ENCODE measurements at regions not wholly inside any gene's neighbourhood (a gene's known extent, or its start where the extent isn't known, plus 50 kb on each side); places are given as distances from the start of the nearest gene placed in this dataset.
"Not testable (repeated sequence)": the region's sequence is repeated elsewhere in the genome, so short reads cannot be mapped to it uniquely, and the experiment has no call there.

GRCh38 chr18:59848002-59848401, 51.8 kb upstream of the PMAIP1 start:
- no peak for DNase-seq (ENCODE audit: low read depth in 2 of 2)

GRCh38 chr18:59847491-59847846, 52.3 kb upstream of the PMAIP1 start:
- DNase-seq (ENCODE audit: low read depth in 2 of 2): not testable (repeated sequence)

- peak; percentile 8 to 77 for DNase-seq (ENCODE audit: low read depth in 2 of 2)
Observed at GRCh38 chr18:59846814-59847490, 52.8 kb upstream of the PMAIP1 start.

GRCh38 chr18:59842947-59843346, 56.8 kb upstream of the PMAIP1 start:
- no peak for DNase-seq (ENCODE audit: low read depth in 2 of 2)

GRCh38 chr18:59839931-59840685, 59.7 kb upstream of the PMAIP1 start:
- DNase-seq (ENCODE audit: low read depth in 2 of 2): peak; percentile 12 to 22

GRCh38 chr18:59839246-59839645, 60.5 kb upstream of the PMAIP1 start:
- no peak for DNase-seq (ENCODE audit: low read depth in 2 of 2)

- peak; percentile 80 to 81 for DNase-seq (ENCODE audit: low read depth in 2 of 2)
Observed at GRCh38 chr18:59837586-59837985, 62.2 kb upstream of the PMAIP1 start.

GRCh38 chr18:59835605-59836379, 64.0 kb upstream of the PMAIP1 start:
- no peak for DNase-seq (ENCODE audit: low read depth in 2 of 2)

GRCh38 chr18:59834267-59834666, 65.5 kb upstream of the PMAIP1 start:
- no peak for DNase-seq (ENCODE audit: low read depth in 2 of 2)

GRCh38 chr18:59833785-59834184, 66.0 kb upstream of the PMAIP1 start:
- no peak for DNase-seq (ENCODE audit: low read depth in 2 of 2)

GRCh38 chr18:59823596-59824195, 76.1 kb upstream of the PMAIP1 start:
- DNase-seq (ENCODE audit: low read depth in 2 of 2): peak; percentile 82 to 83

GRCh38 chr18:59822612-59823550, 76.9 kb upstream of the PMAIP1 start:
- no peak for DNase-seq (ENCODE audit: low read depth in 2 of 2)

GRCh38 chr18:59821983-59822382, 77.8 kb upstream of the PMAIP1 start:
- DNase-seq (ENCODE audit: low read depth in 2 of 2): no peak

GRCh38 chr18:59820663-59821062, 79.1 kb upstream of the PMAIP1 start:
- DNase-seq (ENCODE audit: low read depth in 2 of 2): no peak

- no peak for DNase-seq (ENCODE audit: low read depth in 2 of 2)
Observed at GRCh38 chr18:59818769-59819168, 81.0 kb upstream of the PMAIP1 start.

GRCh38 chr18:59814891-59815290, 84.9 kb upstream of the PMAIP1 start:
- peak in 1 of 2 donors; percentile 92 for DNase-seq (ENCODE audit: low read depth in 2 of 2)

GRCh38 chr18:59813942-59814341, 85.9 kb upstream of the PMAIP1 start:
- DNase-seq (ENCODE audit: low read depth in 2 of 2): no peak

- no peak for DNase-seq (ENCODE audit: low read depth in 2 of 2)
Observed at GRCh38 chr18:59810735-59811520, 88.9 kb upstream of the PMAIP1 start.

GRCh38 chr18:59810183-59810582, 89.6 kb upstream of the PMAIP1 start:
- DNase-seq (ENCODE audit: low read depth in 2 of 2): no peak

GRCh38 chr18:59802031-59802430, 97.8 kb upstream of the PMAIP1 start:
- DNase-seq (ENCODE audit: low read depth in 2 of 2): peak in 1 of 2 donors; percentile 21

All from lung microvascular endothelial cell (primary cell).